ENCODE measurements at regions not wholly inside any gene's neighbourhood (a gene's known extent, or its start where the extent isn't known, plus 50 kb on each side); places are given as distances from the start of the nearest gene placed in this dataset.

DNA sequence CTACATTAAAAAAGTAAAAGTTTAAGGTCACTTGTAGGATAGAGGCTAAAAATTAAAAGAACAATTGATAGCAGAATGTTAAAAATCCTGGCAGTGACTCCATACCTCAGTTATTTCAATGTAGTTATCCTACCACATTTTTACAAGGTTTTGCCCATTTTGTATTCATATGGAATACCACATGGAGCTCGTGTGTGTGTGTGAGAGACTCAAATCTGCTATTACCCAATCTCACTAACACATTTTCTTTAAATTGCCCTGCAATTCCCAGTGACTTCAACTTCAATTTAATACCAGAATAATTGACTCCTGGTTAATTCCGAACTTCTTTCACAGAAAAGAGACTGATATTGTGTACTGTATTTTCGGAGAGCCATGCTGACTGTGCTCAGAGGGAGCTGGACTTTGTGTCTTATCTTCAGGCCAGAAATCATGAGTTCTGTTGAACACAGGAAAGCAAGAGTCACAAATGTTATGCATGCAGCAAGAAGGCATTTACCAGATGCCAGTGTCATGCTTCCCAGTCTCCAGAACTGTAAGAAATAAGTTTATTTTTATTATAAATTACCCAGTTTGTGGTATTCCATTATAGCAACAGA, 529.0 kb upstream of the NECTIN3 start:
- TF ChIP-seq, protein P1, sequence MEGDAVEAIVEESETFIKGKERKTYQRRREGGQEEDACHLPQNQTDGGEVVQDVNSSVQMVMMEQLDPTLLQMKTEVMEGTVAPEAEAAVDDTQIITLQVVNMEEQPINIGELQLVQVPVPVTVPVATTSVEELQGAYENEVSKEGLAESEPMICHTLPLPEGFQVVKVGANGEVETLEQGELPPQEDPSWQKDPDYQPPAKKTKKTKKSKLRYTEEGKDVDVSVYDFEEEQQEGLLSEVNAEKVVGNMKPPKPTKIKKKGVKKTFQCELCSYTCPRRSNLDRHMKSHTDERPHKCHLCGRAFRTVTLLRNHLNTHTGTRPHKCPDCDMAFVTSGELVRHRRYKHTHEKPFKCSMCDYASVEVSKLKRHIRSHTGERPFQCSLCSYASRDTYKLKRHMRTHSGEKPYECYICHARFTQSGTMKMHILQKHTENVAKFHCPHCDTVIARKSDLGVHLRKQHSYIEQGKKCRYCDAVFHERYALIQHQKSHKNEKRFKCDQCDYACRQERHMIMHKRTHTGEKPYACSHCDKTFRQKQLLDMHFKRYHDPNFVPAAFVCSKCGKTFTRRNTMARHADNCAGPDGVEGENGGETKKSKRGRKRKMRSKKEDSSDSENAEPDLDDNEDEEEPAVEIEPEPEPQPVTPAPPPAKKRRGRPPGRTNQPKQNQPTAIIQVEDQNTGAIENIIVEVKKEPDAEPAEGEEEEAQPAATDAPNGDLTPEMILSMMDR (conservative IDR thresholded peaks at IDR 0.05; ENCODE audit: low read depth, low read length) = no peak
- TF ChIP-seq EZH2 (IDR thresholded peaks at IDR 0.05; ENCODE audit: borderline replicate concordance, low read depth, low read length, poor library complexity, severe bottlenecking) = no peak

Data from A673 (cell line).